ENCODE measurements at regions not wholly inside any gene's neighbourhood (a gene's known extent, or its start where the extent isn't known, plus 50 kb on each side); places are given as distances from the start of the nearest gene placed in this dataset.

DNA sequence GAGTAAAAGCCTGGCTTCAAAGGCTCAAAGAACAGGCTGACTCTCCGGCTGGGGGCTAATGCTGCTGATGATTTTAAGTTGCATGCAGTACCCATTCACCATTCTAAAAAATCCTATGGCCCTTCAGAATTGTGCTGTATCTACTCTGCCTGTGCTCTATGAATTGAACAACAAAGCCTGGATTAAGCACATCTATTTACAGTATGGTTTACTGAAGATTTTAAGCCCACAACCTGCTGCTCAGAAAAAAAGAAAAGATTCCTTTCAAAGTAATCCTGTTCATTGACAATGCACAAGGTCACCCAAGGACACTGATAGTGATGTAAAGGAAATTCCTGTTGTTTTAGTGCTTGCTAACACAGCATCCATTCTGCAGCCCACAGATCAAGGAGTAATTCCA lies 84.9 kb upstream of the SFRP2 start:
- no peak for TF ChIP-seq POLR2AphosphoS5 (IDR thresholded peaks at IDR 0.05; ENCODE audit: low read depth, low read length)
- TF ChIP-seq, protein P1, sequence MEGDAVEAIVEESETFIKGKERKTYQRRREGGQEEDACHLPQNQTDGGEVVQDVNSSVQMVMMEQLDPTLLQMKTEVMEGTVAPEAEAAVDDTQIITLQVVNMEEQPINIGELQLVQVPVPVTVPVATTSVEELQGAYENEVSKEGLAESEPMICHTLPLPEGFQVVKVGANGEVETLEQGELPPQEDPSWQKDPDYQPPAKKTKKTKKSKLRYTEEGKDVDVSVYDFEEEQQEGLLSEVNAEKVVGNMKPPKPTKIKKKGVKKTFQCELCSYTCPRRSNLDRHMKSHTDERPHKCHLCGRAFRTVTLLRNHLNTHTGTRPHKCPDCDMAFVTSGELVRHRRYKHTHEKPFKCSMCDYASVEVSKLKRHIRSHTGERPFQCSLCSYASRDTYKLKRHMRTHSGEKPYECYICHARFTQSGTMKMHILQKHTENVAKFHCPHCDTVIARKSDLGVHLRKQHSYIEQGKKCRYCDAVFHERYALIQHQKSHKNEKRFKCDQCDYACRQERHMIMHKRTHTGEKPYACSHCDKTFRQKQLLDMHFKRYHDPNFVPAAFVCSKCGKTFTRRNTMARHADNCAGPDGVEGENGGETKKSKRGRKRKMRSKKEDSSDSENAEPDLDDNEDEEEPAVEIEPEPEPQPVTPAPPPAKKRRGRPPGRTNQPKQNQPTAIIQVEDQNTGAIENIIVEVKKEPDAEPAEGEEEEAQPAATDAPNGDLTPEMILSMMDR (IDR thresholded peaks at IDR 0.05) = no peak
